Stimulated activated CD4-positive, alpha-beta T cell treated with anti-CD3 and anti-CD28 coated beads, Interleukin-15, amount 100 ng/mL, for 24 hours (primary cell): ENCODE measurements at regions not wholly inside any gene's neighbourhood (a gene's known extent, or its start where the extent isn't known, plus 50 kb on each side); places are given as distances from the start of the nearest gene placed in this dataset.

Source experiments
- DNase-seq: peaks from one replicate; pipeline ENCODE4 v3.0.0-alpha.2; 2020

DNA sequence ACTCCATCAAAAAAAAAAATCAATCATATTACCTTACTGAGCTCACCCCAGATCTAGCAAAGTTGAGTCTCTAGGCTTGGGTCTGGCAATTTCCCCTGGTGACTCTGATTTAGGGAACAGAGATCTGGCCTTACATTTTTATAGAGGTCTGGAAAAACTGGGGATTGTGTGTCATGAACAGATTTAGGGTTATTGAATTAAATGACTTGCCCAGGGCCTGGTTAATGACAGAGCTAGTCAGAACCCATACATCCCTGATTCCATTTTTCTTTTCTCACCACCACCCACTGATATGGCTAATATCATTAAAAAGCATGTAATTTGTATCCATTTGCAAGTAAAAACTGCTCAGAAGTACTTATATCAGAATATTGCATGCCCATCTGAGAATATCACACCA is 163.4 kb upstream of the OGFRL1 start:
- DNase-seq, result no peak

GRCh38 chr6:71126506-71126905 is 162.1 kb upstream of the OGFRL1 start:
- DNase-seq, result no peak

- DNase-seq, result no peak
These were observed 161.2 kb upstream of the OGFRL1 start for GRCh38 chr6:71127374-71127773.

- DNase-seq, result no peak
These were observed 158.3 kb upstream of the OGFRL1 start for GRCh38 chr6:71130277-71130676.

- DNase-seq, result no peak
These were observed 153.5 kb upstream of the OGFRL1 start for GRCh38 chr6:71134929-71135642.

GRCh38 chr6:71137973-71138372 is 150.6 kb upstream of the OGFRL1 start:
- DNase-seq, result no peak

DNA sequence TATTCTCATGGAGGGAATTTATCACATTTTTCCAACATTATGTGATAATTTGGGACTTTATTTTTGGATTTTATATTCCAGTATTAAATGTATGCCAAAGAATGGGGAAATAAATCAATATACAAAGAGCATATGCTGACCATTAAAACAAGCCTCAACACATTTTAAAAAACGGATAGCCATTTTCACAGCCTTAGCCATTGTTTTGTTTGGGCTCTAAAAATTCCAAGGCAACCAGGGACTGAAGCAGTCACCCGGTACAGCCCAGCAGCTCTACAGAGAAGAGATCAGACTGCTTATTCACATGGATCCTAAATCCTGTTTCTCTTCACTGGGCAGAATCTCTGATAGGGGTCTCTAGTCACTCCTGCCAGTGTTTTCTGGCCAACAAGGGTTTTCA is 150.2 kb upstream of the OGFRL1 start:
- no peak for DNase-seq

- DNase-seq, result no peak
These were observed 149.4 kb upstream of the OGFRL1 start for GRCh38 chr6:71139249-71139648.

DNA sequence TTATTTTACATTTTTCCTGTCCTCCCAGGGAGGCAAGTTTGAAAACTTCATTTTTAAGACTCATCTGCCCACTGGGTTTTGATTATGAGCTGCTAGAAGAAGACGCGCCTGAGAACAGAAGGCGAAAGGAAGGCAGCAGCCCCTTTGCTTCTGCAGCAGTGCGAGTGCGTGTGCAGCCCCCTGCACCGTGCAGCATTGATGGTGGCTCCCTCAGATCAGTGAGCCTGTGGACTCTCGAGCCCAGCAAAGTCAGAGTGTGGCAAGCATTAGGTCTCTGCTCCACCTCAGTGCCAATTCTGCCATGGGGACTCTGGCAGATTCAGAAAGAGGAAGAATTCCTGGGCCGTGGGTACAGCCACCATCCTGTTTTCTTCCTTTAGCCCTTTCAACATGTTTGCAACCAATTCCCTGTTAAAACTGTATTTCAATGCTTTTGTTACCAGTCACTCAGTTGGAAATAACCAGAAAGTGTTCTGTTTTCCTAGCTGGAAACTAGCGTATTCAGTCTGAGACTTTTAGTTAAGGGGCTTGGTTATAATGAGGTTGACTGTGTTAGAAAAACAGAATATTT is 134.8 kb upstream of the OGFRL1 start:
- no peak for DNase-seq

GRCh38 chr6:71157345-71157744 is 131.3 kb upstream of the OGFRL1 start:
- DNase-seq, result no peak

DNA sequence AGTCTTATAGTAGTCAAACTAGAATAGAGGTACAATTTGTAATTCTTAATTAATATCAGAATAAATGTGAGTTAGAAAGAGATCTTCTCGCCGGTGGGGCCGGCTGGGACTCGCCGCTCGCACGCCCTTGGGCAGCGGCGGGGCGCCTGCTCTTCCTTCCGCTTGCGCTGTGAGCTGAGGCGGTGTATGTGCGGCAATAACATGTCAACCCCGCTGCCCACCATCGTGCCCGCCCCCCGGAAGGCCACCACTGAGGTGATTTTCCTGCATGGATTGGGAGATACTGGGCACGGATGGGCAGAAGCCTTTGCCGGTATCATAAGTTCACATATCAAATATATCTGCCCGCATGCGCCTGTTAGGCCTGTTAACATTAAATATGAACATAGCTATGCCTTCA is 123.7 kb upstream of the OGFRL1 start:
- no peak for DNase-seq

GRCh38 chr6:71168233-71168765 is 120.3 kb upstream of the OGFRL1 start:
- DNase-seq, result no peak

GRCh38 chr6:71171497-71172070 is 117.0 kb upstream of the OGFRL1 start:
- no peak for DNase-seq

- DNase-seq, result no peak
These were observed 109.2 kb upstream of the OGFRL1 start for GRCh38 chr6:71179249-71179885.

GRCh38 chr6:71181565-71181964 is 107.0 kb upstream of the OGFRL1 start:
- no peak for DNase-seq

GRCh38 chr6:71187141-71187540 is 101.5 kb upstream of the OGFRL1 start:
- DNase-seq, result no peak

GRCh38 chr6:71190809-71191208 is 97.8 kb upstream of the OGFRL1 start:
- DNase-seq, result no peak

GRCh38 chr6:71194724-71195123 is 93.9 kb upstream of the OGFRL1 start:
- DNase-seq, result no peak

GRCh38 chr6:71197267-71197666 is 91.3 kb upstream of the OGFRL1 start:
- DNase-seq, result no peak

- no peak for DNase-seq
These were observed 90.8 kb upstream of the OGFRL1 start for GRCh38 chr6:71197780-71198179.

DNA sequence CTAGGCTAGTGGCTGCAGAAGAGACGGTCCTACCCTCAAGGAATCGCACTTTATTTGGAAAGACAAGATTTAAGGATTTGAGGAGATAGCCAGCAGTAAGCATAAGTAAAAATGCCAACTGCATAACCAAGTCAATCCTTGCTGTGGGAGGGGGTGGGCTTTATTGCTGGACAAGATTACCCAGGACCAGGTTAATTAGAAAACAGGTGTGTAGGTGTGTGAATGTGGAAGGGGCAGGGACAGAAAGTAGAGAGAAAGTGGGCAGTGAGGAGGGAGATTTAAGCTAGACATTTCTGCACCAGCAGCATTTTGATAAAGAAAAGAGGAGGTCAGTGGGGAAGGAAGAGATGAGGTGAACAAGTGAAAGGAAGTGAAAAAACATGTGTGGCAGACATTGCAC is 89.7 kb upstream of the OGFRL1 start:
- no peak for DNase-seq

DNA sequence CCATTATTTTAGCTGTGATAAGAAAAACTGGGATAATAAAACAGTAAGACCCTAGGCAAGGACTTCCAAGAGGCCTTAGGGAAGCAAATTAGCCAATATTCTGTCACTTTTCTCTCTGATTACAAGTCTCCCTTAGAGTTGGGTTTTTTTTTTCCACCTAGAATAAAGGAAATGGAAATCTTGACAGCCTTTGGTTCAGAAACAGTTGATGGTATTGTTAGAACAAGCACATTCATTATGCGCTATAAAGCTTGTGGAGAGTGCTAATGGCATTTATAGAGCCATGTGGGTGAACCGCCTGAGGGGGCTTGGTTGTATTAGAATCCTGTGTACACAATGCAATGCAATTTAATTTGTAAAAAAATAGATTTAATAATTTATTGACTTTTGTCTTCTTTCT is 88.9 kb upstream of the OGFRL1 start:
- no peak for DNase-seq

GRCh38 chr6:71203206-71203605 is 85.4 kb upstream of the OGFRL1 start:
- DNase-seq, result no peak

DNA sequence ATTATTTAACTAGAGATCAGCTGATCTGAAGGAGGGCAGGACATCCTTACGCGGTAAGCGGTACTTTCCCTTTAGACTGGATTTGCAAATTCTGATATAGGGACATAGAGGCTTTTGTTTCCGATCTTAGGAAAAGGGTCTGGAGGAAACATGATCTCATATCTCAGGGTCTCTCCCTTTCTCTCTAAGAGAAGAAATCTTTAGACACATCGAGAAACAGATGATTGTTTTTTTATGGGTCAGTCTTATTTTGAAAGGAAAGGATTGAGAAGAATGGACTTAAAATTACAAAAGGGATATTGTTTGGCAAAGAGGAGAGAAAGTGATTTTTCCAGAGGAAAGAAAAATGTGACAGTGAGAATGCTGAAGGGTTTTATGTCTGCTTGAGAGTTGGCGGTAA is 83.9 kb upstream of the OGFRL1 start:
- no peak for DNase-seq
